ENCODE measurements at regions not wholly inside any gene's neighbourhood (a gene's known extent, or its start where the extent isn't known, plus 50 kb on each side); places are given as distances from the start of the nearest gene placed in this dataset.

- no peak overlapping the region for H2AFZ ChIP-seq (ENCODE audit: low read depth, low read length)
- no peaks in the 10 kb centered on the region for H4K20me1 ChIP-seq (ENCODE audit: insufficient read depth, low read length)
- no peak overlapping the region for H3K9ac ChIP-seq (ENCODE audit: low read length)
- no peaks in the 10 kb centered on the region for H3K4me1 ChIP-seq (ENCODE audit: low read length)
- TF ChIP-seq EZH2phosphoT487 (IDR thresholded peaks at IDR 0.05; ENCODE audit: low read depth) (no peak), CTCF (IDR thresholded peaks at IDR 0.05; ENCODE audit: low read depth, low read length) (no peak)
- H3K4me2 ChIP-seq (ENCODE audit: low read length) = no peak overlapping the region
- H3K36me3 ChIP-seq (replicated peaks; ENCODE audit: low read depth, low read length) = no peaks in the 10 kb centered on the region
- peaks cover 23% of the 10 kb centered on the region for H3K27me3 ChIP-seq (ENCODE audit: low read depth, low read length)
- no peaks in the 10 kb centered on the region for H3K79me2 ChIP-seq (ENCODE audit: low read length)
- H3K27ac ChIP-seq (ENCODE audit: low read length) = no peak overlapping the region
- no peaks in the 10 kb centered on the region for H3K9me3 ChIP-seq (ENCODE audit: insufficient read depth, low read length)
- H3K4me3 ChIP-seq (ENCODE audit: low read length) = no peak overlapping the region
Measured at GRCh38 chr10:75293446-75293820, 57.7 kb upstream of the COMTD1 start.

DNA sequence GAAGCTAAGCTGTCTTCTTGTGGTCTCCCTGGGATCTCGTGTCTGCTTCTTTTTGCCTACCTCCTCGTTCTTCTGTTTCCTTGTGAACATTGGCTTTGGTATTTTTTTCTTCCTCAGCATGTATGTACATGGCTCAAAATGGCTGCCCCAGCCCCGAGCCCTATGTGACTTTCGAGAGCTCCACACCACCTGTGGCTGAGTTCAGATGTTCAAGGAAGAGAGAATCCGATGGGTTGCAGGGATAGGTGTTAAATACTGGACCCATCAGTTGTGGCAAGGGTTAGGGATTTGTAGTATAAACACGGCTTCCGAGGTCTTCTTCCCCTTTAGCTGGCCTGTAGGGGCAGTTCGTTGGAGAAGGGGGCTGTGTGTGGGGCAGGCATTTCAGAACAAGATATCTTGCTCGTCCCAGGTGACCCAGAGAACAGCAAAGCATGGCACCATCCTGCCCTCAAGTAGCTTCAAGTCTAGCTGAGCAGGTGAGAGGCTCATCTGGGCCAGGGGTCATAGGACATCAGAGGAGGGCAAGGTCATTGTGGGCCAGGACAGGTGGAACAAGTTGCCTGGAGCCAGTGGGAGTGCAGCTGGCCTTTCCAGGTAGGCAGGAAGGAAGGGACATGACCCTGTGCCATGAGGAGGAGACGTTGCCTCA is 57.2 kb upstream of the COMTD1 start:
- H3K9me3 ChIP-seq (ENCODE audit: insufficient read depth, low read length) = no peaks in the 10 kb centered on the region
- H3K4me3 ChIP-seq (ENCODE audit: low read length) = no peak overlapping the region
- H3K4me2 ChIP-seq (ENCODE audit: low read length) = no peak overlapping the region
- no peaks in the 10 kb centered on the region for H3K79me2 ChIP-seq (ENCODE audit: low read length)
- H2AFZ ChIP-seq (ENCODE audit: low read depth, low read length) = no peak overlapping the region
- H3K27ac ChIP-seq (ENCODE audit: low read length) = no peak overlapping the region
- H3K9ac ChIP-seq (ENCODE audit: low read length) = no peak overlapping the region
- H3K27me3 ChIP-seq (ENCODE audit: low read depth, low read length) = peaks cover 23% of the 10 kb centered on the region
- H3K36me3 ChIP-seq (replicated peaks; ENCODE audit: low read depth, low read length) = no peaks in the 10 kb centered on the region
- TF ChIP-seq CTCF (IDR thresholded peaks at IDR 0.05; ENCODE audit: low read depth, low read length) (no peak), EZH2phosphoT487 (IDR thresholded peaks at IDR 0.05; ENCODE audit: low read depth) (no peak)
- H4K20me1 ChIP-seq (ENCODE audit: insufficient read depth, low read length) = no peaks in the 10 kb centered on the region
- no peaks in the 10 kb centered on the region for H3K4me1 ChIP-seq (ENCODE audit: low read length)

- Histone ChIP-seq H3K4me1 (ENCODE audit: low read length) (no peaks in the 10 kb centered on the region), H3K27me3 (ENCODE audit: low read depth, low read length) (peaks cover 23% of the 10 kb centered on the region)
Measured at GRCh38 chr10:75291805-75292204, 56.0 kb upstream of the COMTD1 start.

More at GRCh38 chr10:75291805-75292204, 56.0 kb upstream of the COMTD1 start:
- H4K20me1 ChIP-seq (ENCODE audit: insufficient read depth, low read length) = no peaks in the 10 kb centered on the region
- H2AFZ ChIP-seq (ENCODE audit: low read depth, low read length) = no peak overlapping the region
- no peak overlapping the region for H3K27ac ChIP-seq (ENCODE audit: low read length)
- no peaks in the 10 kb centered on the region for H3K36me3 ChIP-seq (replicated peaks; ENCODE audit: low read depth, low read length)
- no peaks in the 10 kb centered on the region for H3K9me3 ChIP-seq (ENCODE audit: insufficient read depth, low read length)
- TF ChIP-seq EZH2phosphoT487 (IDR thresholded peaks at IDR 0.05; ENCODE audit: low read depth) (no peak), CTCF (IDR thresholded peaks at IDR 0.05; ENCODE audit: low read depth, low read length) (no peak)
- H3K79me2 ChIP-seq (ENCODE audit: low read length) = no peaks in the 10 kb centered on the region
- H3K4me2 ChIP-seq (ENCODE audit: low read length) = no peak overlapping the region
- H3K4me3 ChIP-seq (ENCODE audit: low read length) = no peak overlapping the region
- no peak overlapping the region for H3K9ac ChIP-seq (ENCODE audit: low read length)

Measured in OCI-LY3 (cell line).